HG03064 (cell line): ENCODE measurements at regions not wholly inside any gene's neighbourhood (a gene's known extent, or its start where the extent isn't known, plus 50 kb on each side); places are given as distances from the start of the nearest gene placed in this dataset.

Experiments
- ATAC-seq: cut with Tn5 transposase; IDR thresholded peaks from one replicate; pipeline ENCODE4 v1.9.1; 2021; ENCODE audit warnings: low read depth; ENCODE audit not compliant: unreplicated experiment

DNA sequence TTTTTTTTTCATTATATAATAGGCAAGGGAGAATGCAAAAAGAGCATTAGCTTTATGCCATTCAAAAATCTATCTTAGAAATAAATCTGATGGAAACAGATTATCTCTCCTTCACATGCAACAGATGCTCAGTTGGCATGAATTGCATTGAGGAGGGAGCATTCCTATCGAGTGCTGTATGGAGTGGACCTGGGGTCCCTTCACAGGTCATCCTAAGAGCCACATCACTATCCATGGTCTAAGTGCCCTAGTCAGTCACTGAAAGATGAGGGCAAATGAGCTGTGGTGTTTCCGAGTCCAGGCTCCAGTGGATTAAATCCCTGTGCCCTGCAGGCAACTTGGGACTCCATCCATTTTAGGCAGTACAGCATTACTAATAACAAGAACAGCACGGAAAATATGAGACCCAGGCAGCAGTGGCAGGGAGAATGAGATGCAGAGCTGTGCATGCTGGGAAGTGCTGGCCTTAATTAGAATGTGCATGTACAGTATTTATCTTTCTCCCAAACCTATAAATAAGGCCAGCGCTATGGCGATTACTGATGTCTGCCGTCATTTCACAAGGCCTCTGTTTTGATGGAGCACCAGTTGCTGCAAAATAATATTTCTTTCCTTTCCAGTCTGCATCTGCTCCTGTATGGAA is 512.3 kb upstream of the PLXNA2 start:
- ATAC-seq, result no peak

DNA sequence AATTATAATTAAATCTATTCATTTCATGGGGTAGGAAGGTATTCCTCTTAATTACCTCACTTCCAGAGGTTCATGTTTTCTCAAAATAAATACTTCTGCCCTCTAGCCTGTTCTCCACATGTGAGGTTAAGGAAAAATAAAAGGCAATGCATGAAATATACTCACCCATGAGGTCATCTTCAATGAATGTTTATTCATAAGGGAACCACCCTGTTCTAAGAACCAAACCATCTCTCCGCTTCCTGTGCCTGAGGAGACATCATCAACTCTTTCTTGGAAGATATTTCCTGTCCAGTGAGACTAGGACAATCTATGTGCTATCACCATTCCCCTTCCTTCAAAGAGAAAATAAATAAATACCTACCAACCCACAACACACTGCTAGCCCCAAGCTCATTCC is 513.7 kb upstream of the PLXNA2 start:
- ATAC-seq, result no peak

DNA sequence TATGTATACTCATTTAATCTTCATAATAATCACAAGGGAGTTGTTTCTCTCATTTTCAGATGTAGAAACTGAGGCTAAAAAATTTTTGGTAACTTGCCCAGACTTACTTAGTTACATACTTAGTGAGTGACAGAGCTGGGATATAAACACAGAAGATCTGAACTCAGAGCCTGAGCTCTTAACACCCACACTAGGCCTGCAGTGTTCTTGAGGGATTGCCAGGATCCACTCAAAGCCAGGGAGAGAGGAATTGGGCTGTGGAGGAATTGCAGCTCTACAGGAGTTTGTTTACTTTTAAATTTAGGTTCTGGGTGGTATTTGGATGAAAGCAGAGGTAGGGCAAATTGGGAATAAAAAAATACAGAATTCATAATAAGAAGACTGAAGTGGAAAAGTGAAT is 515.1 kb upstream of the PLXNA2 start:
- no peak for ATAC-seq

DNA sequence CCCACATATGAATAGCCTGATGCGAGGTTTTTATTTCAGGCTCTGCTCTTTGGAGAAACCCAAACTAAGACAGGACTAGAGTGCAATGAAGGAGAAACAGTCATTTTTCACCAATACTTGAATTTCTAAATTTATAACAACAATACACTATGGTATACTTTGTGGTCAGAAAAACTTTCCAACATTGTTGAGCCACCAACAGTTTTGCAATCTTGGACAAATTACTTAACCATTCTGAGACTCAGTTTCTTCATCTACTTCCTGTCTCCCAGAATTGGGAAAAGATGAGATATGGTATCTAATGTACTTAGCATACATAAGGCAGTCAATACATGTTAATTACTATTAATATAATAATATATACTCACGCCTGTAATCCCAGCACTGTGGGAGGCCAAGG is 519.8 kb upstream of the PLXNA2 start:
- ATAC-seq, result no peak

DNA sequence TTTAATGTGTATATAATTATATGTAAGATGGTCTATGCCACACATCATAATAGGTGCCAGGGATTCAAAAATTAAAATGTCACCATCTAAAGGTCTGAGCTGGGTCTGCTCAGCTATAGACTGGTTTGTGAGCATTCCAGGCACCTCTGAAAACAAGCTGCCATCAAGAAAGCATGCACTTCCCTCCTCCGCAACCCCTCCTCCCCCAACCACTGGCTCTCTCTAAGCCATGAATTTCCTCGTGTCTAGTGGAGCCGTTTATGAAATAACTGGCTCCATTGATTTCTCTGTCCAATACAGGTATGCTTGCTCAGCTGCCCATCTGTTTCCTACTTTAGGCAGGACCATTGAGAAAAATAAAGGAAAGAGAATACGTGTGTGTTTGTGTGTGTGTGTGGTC is 522.6 kb upstream of the PLXNA2 start:
- no peak for ATAC-seq

DNA sequence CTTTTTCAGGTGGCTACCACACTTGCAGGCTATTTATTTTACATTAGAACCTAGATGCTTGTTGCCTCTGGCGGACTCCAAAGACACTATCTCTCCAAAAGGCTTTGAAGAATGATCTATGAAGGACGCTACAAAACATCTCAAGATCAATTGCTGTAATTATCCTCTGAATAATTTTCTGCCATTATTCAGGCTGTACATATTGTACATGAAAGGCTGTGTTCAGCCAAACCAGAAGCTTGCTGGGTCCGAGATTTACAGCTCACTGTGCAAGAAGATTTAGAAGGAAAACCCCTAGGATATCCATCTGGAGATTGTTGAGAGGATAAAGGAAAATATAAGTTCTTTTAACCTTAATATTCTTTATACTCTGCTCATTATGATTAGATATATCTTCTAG is 523.6 kb upstream of the PLXNA2 start:
- no peak for ATAC-seq

DNA sequence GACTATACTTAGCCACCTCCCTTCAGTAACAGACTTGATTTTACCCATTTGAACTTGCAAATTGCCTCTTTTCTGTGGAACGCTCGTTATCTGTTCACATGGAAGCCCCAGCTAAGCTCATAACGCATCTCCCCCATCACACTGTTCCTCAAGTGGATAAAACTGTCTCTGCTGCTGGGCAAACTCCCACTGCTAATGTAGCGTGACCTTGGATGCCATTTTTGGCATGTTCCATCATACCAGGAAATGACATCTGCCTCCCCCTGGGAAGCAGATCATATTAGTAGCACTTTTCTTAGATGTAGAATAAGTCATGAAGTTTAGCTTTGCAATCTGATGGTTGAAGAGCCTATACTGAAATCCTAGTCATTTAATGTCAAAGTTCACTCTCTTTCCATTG is 528.7 kb upstream of the PLXNA2 start:
- no peak for ATAC-seq

DNA sequence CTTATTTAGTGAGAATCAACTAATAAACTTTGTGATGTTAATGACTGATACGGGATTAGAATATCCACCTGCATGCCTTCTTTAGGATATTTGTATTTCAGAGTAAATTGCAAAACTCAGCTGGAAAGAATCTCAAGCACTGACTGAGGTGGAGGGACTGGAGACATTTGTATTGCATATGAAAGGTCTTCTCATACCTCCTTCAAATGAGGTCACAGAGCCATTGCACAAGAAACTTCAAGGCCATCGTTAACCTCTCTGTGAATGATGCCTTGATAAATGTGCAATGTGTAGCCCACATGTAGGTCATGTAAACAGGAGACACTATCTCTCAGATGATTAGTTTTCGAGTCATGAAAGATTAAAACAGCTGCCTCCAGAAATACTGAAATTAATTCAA is 531.7 kb upstream of the PLXNA2 start:
- ATAC-seq, result no peak

DNA sequence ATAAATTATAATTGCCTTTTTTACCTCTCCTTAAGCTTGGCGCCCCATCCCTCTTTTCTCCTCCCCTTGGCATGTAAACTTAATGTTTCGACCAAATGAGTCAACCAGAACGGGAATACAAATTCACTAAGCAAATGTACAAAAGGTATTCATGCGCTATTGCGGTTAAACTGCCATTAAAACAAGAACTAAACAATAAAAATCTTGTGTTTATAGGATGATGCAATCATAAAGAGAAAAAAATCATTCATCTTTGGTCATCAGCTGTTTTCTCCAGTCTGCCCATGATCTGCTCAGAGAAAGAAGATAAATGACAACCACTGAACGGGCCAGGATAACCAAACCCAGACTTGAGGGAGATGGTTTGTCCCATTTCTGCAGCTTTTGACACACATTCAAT is 534.2 kb upstream of the PLXNA2 start:
- no peak for ATAC-seq

DNA sequence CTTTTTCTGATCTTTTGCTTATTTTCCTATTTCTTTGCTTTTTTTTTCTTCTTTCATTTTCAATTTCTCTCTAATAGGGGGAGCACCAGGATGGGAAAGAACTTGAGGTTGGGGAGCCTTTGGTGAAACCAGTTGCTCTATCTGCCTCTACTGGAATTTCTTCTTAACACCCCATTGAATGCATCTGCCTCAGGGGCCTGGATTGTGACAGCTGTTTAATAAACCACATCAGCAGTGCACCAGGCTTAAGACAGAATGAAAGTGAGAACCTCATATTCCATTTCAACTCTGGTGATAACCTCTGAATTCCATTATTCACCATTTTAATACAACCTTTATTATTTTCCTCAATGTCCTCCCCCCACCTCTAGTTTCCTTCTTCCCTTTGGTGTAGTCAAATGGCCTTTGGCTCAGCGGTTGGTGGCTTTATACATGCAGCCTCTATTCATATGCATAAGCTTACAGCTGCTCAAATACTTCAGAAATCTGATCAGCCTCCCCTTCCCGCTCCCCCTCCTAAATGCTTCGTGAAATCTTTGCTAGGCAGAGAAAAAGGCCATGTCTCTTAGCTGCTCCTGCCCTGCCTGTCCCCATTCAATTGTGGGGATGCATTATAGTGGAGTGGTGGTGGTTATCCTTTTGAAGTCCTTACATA is 537.3 kb upstream of the PLXNA2 start:
- no peak for ATAC-seq

DNA sequence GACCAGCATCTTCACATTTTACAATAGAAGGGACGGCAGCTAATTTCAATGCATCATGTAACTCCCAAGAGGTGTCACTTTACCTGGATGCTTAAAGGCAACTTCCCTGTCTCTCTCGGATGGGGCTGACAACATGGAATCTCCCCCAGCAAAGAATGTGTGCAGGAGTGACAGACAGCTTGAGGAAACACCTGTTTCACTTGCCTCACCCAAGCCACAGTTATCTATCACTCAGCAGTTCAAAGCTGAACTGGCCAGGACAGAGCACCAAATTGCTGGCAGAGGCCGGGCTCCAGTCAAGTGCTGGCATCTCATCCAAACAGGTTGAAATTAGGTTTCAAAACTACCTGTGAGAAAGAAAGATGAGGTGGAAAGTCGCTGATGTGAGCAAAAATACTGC is 538.0 kb upstream of the PLXNA2 start:
- no peak for ATAC-seq

DNA sequence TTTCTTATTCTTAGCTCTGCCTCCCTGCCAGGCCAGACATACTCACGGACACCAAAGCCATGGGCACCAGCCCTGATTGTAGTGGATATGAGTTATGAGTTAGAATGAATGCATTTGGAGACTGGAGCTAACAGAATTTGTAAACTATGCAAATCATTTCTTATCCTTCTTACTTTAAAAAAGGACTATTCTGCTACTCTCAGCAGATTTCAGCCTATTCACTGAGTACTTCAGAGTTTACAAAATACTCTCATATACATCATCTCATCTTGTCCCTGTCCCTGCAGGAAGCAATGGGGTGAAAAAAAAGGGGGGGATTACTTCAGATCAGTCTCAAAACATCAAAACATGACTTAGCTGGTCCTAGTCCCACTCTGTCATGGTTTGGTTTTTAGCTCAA is 541.4 kb upstream of the PLXNA2 start:
- no peak for ATAC-seq

DNA sequence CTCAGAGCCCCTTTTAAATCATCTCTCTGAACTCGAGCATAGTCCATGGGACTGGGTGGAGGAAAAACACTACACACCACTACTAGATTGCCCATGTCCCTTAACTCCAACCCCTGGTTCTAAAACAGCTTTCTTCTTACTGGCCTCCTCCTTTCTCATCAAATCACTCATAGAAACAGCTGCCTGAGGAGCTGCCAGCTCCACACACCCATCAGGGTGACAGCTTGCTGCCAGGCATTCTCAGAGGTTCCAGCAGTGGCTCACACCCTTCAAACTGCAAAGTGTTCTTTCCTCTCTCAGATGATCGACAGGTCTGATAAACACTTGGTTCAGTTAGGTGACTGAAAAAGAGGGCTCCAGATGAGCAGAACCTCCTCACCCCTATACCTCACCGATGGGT is 543.0 kb upstream of the PLXNA2 start:
- no peak for ATAC-seq

DNA sequence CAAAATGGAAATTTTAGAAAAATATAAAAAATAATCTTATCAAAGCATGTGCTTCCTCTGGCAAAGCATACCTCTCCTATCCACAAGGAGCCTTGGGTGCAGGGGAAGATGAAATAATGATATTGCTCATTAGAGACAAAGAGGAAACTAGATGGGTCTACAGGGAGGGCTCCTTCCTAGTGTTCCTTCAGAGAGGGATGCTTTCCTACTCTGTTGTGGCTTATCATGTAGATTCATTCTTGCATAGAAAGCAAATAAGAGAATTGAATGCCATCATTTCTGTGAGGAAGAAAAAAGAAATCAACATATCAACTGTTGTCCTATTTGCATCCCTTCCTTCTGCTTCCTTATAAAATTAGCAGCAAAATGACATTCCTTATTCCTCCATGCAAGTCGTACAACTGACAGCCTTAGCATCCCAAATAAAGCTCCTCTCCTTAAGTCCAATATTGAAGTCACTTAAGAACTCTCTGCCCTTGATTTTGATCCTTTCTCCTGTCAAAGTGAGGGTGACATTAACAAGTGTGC is 543.9 kb upstream of the PLXNA2 start:
- no peak for ATAC-seq

DNA sequence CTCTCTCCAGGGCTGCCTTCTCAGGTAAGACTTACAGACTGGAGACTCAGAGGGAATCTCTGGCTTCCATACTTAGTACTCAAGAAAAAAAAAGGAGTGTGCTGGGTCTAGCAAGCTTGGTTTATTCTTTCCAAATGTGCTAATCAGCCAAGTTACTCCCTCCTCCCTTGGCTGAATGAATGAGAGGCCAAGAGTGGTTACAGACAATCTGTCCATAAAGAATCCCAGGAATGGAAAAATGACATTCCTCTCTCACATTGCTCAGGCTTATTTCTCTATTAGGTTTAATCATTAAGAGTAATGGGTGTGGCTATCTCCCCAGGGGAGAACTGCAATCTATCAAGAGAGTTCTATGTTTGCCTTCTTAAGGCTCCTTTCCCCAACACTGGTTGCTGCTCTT is 547.3 kb upstream of the PLXNA2 start:
- ATAC-seq, result no peak

DNA sequence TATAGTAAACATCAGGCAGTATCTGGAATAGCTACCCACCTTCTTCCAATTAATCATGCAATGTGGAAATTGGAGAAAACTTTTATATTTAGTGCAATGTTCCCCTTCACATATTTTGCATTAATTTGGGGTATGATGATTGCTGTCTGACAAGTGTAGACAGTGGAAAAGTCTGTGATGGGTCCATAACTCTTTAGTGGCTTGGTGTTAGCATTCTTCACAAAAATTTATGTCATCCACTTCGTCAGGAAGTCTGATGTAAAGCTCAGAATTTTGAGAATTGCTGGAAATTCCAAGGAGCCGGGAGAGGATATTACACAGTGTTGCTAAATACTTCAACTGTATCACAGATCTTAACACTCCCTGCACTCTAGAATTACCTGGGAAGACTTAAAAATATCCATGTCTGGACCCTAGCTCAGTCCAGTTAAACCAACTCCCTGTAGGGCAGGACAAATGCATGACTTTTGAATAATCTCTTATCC is 549.7 kb upstream of the PLXNA2 start:
- no peak for ATAC-seq

DNA sequence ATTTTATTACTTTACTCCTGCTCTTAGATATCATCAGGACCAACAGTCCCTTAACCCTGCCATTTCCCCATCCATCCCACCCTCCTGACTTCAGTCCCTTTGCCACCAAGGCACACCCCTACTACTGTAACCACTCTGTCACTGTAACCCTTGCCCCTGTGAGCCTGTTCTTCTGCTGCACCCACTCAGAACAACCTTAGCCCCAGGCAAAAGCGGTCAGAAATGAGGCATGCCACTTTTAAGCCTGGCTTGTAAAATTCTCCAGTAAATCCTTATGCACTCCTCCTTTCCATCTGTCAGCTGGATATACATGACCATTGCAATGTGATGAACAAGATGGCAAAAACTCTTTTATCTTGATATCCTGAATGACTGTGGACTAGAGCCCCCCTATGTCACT is 555.0 kb upstream of the PLXNA2 start:
- no peak for ATAC-seq

DNA sequence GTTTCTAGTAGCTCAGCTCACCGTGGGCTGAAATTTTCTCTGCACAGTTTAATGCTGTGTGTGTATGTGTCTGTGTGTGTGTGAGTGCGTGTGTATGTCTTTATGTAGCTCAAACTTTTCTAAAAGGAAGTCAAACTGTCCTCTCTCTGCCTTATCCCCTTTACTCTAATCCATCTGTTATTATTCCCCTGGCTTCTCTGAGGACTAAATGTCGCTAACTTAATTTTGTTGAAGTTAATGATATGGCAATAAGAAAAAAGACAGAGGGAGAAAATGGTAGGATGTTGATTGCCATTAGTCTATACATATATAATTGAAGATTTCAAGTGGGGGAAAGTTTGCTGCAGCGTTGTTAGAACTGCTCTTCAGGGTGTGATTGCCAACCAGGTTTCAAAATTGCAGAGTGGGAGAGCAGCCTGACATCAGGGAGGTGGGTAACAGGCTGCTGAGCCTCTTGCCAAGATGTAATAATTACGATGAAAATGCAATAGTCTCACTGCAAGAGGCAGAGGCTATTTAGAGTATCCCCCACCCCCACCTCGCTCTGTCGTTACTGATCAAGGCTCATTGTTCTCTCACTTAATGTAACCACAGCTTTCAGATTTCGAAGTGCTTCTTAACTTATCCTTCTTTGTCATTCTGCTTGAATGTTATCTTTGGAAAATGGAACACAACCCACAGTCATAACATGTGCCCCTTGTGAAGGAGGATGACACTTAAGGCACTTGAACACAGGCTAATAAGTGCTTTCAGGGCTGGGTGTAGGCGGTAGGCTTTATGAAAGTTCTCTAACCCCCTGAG is 559.0 kb upstream of the PLXNA2 start:
- ATAC-seq, result no peak

DNA sequence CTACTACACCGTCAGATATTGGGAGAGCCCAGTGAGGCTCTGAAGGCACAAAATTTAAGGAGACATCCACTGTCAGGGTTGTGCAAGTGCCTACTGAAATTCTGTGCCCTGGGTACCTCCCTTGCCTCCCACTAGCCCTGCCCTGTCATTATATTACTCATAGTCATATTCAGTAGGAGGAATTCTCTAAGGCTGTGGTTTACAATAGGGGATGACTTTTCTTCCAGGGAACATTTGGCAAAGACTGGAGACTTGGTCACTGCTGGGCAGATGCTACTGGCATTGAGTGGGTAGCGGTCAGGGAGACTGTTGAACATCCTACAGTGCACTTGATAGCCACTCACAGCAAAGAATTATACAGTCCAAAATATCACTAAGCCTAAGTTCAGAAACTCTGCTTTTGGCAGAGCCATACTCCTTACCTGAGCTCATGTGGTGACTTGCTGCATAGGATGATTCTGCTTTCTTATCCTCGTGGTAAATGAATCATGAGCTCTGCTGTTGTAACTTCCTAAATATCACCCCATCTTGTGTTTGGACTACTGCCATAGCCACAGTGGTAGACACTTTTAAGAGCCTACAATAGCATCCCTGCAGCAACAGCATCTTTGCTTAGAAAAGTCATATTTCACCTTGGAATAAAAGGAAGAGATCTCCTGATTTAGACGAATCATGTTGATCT is 563.4 kb upstream of the PLXNA2 start:
- no peak for ATAC-seq

DNA sequence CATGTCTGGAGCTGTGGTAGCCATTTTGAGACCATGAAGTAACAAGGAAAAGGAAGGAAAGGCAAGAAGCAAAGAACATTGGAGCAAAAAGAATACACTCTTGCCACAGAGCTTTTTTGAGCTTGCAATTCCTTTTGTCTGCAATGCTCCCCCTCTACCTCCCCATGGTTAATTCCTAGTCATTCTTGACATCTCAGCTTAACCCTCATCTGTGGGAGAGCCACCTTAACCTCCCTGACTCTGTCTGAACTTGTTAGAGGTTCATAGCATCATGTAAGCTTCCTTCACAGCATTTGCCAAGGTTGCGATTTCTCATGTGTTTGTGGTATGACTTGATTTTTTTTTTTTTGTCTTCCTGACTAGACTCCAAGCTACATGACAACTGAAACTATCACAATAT is 564.1 kb upstream of the PLXNA2 start:
- ATAC-seq, result no peak

DNA sequence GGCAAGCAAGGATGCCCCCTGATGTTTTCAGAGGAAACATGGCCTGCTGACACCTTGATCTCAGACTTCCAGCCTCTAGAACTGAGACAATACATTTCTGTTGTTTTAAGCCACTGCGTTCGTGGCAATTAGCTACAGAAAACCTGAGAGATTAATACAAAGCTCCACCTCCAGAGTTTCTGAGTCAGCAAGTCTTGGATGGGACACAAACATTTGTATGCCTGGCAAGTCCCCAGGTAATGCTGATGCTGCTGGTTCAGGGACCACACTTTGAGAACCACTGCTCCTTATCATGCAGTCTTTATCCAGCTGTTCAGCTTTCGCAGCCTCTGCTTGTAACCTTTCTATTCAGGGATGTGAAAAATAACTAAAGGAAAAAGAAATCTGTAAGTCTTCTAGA is 565.7 kb upstream of the PLXNA2 start:
- ATAC-seq, result no peak
